SHP77 (cell line): ENCODE measurements at regions not wholly inside any gene's neighbourhood (a gene's known extent, or its start where the extent isn't known, plus 50 kb on each side); places are given as distances from the start of the nearest gene placed in this dataset.

Experiments
- DNase-seq, 2 experiments: peaks; one replicate each; lab custom pipeline; 2025; lab: John Stamatoyannopoulos, UW

- DNase-seq, result peak in 1 of 2 experiments; percentile 4
Observed at GRCh38 chr1:217311766-217312165, 319.1 kb downstream of the GPATCH2 start.

DNA sequence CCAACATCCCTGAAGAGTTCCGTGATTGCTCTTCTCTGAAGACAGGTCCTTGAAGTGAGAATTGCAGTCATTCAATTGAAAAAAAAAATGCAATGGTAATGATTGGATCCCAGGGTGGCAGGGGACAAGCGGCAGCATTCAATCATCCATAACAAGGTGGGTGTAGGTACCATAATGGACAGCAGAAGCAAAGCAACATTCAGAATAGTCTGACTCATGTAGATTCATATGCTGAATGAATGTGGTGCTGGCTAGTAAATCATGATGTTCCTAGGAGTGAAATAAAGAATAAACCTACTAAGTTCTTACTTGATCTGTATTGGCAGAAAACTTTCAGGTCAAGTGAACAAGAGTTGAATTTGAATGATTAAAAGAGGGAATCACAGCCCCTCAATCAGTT is 319.6 kb downstream of the GPATCH2 start:
- no peak for DNase-seq

DNA sequence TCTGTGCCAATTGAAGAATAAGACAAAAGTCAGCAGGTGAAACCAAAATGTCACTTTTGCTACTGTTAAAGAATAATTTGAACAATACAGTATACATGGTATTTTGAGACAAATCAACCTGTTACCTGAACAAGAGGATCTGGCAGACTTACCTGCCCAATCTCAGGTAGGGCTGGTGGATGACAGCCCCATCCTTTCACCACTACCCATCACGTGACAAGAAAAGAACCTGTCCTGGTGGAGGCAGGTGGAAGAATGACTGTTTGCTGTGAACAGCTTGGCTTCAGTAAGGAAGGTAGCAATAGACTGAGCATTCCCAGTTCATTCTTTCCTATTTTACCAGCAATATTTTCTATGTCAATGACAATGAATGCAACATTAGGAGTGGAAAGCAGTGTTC is 349.6 kb downstream of the GPATCH2 start:
- DNase-seq, result no peak

GRCh38 chr1:217275655-217276398 is 355.1 kb downstream of the GPATCH2 start:
- no peak for DNase-seq

GRCh38 chr1:217274927-217275654 is 355.8 kb downstream of the GPATCH2 start:
- DNase-seq, result no peak

- no peak for DNase-seq
Observed at GRCh38 chr1:217274416-217274815, 356.5 kb downstream of the GPATCH2 start.

GRCh38 chr1:217273866-217274265 is 357.0 kb downstream of the GPATCH2 start:
- no peak for DNase-seq

DNA sequence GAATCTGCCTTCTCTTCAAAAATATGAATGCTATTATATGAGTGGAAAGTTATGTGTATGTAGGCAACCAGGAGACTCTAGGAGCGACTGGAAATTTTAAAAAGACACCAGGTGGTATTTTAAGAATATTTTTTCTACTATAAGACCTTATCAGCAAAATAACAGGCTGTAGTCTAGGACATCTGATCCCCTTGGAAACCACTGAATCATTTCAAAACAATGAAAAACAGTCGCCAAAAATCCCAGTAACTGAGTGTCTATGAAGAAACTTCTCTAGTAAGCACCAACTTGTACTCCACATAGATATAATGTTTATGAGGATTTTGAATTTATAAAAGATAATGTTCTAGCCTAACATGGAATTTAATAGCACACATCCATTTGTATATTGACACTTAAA is 358.5 kb downstream of the GPATCH2 start:
- no peak for DNase-seq

GRCh38 chr1:217270101-217270500 is 360.8 kb downstream of the GPATCH2 start:
- no peak for DNase-seq

DNA sequence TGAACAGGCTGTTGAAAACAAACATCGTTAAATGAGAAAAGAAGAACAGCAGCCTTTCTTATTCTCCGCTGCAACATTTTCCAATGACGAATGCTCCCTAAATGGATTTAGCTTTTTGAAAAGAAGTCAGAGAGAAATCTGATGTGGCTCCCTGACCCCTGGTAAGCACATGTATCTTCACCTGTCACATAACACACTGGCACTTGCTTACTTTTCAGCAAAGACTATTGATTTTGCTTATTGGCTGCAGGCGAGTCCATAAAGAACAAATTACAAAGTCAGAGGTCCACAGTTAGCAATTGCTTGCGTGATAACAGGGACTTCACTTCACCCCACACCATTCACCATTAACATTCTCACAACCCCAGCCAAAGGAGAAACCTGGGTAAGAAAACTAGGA is 362.8 kb downstream of the GPATCH2 start:
- DNase-seq, result no peak

GRCh38 chr1:217261636-217262035 is 369.3 kb downstream of the GPATCH2 start:
- no peak for DNase-seq

GRCh38 chr1:217260676-217261075 is 370.2 kb downstream of the GPATCH2 start:
- no peak for DNase-seq

DNA sequence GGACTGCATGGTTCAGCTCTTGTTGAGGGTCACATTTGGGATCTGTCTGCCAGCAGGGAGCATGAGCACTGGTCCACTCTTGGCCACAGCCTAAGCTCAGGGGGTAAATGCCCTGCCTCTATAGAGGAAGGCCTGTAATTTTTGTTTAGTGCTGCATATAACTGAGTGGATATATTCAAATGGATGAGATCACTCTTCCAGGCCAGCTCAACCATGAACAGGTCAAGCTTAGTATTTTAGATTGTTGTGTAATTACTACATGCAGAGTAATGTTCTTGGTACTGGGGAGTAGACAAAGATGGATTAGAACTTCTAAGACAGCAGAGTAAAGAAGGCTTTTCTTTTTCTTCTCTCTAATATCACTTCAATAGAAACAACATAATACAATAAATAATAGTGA is 376.9 kb downstream of the GPATCH2 start:
- DNase-seq, result no peak

- DNase-seq, result no peak
Observed at GRCh38 chr1:217253351-217253750, 377.5 kb downstream of the GPATCH2 start.

DNA sequence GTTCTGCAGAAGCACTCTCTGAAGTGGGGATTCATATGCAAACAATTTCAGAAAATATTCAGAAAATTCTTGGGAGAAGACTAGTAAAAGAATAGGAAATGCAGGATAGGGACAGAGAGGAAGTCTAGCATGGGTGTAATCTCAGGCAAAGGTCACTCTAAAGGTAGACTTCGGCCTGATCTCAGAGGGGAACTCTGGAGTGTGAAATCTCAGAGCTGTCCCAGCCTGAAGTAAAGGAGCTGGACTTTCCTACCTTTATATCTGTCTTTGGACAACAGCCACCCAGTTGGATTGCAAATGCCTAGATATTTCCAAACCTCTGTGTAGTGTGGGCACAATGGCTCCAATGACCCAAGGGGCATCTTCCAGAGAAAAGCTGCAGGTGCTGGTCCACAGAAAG is 379.8 kb downstream of the GPATCH2 start:
- no peak for DNase-seq

- no peak for DNase-seq
Observed at GRCh38 chr1:217249857-217250256, 381.0 kb downstream of the GPATCH2 start.

DNA sequence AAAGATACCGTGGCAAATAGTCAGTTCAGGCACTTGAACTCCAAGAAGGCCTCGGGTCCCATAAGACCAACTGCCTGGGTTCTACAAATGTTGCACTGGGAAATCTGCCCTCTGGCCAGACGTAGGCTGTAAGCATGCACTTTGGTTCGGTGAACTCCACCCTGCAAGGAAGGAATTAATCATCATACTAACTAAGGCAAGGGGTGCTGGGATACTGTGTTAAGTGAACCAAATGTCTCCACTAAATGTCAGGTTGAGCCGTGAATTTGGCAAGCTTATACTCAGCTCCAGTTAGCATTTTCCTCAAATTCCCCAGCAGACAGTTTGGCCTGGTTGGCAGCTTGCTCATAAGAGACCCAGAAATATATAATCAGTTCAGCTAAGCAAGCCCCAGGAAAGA is 385.9 kb downstream of the GPATCH2 start:
- no peak for DNase-seq

DNA sequence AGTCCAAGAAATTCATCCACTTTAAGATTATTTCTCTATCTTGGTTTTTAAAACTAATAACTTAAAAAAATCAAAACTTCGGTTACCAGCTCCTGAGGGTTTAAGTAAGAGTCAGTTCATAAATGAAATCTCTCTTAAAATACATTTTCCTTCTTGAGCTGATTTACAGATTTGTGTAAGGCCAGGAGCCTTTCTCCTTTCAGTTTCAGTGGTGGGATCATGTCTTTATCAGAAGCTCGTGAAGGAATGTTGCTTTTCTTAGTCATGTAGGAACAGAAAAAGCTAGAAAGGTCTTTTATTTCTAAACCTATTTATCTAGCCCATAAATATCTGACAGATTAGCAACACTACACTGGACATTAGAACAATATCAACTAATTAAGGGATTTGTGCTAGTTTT is 390.2 kb downstream of the GPATCH2 start:
- DNase-seq, result no peak

DNA sequence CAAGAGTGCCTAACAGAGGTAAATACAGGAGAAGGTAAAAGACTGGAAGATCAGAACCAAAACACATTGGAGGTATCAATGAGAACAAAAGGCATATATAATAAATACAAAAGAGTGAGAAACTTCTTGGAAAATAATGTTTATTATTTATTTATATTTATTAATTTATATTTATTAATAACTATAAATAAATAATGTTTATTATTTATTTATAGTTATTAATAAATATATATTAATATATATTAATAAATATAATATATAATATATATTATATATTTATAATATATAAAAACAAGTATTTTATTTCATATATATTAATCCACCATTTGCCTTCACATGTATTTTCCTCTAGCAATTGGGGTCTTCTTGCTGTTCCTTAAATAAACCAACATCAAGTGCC is 391.9 kb downstream of the GPATCH2 start:
- DNase-seq, result no peak

DNA sequence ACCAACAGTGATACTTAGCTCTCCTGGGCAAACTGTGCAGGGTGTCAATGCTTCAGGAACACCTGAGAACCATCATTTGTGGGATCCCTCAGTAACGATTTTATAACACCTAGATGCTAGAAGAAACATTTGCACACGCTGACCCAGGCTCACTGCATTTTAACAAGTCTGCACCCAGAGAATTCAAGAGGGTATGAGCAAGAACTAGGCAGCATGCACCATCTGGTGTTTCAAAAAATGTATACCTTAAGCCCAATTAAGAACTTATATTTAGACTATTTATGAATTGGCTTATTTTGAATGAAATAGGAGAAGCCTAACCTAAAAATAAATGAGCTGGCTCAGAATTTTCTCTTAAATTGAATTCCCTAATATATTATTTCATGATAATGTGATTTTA is 400.5 kb downstream of the GPATCH2 start:
- DNase-seq, result no peak

DNA sequence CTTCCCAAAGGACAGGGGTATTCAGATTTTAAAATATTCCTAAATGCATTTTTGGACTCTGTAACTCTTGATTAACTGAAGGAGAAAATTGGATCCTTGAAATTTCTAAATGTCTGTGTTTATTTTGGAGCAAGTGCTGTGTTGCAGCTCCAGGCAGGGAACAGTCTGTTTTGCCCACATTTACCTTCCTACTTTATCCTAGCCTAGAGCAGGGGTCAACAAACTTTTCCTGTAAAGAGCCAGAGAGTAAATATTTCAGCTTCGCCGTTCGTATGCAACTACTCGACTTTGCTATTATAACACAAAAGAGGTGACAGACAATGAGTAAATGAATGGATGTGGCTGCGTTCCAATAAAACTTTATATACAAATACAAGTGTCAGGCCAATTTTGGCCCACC is 402.2 kb downstream of the GPATCH2 start:
- DNase-seq, result no peak

GRCh38 chr1:217224201-217224600 is 406.7 kb downstream of the GPATCH2 start:
- no peak for DNase-seq

- no peak for DNase-seq
Observed at GRCh38 chr1:217214551-217214950, 416.3 kb downstream of the GPATCH2 start.

DNA sequence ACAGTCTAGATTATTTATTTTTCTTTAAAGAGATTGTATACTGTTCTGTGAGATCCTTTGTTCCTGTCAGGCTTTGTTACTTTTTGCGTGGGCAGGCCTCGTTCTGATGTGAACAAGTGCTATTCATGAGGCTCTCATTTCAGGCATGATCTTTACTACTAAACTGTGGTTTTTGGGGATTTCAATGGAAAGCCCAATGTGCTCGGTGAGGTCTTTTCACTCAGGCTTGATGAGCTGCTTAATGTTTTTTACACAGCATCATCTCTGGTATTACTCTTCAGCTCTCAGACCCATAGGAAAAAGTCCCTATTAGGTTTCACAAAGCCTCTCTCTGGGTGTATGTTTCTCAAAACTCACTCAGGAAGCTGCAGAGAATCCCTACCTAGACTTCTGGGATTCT is 419.4 kb downstream of the GPATCH2 start:
- no peak for DNase-seq
